Nephron progenitor cell (in vitro differentiated cells): ENCODE measurements at regions not wholly inside any gene's neighbourhood (a gene's known extent, or its start where the extent isn't known, plus 50 kb on each side); places are given as distances from the start of the nearest gene placed in this dataset.
"Not testable (repeated sequence)": the region's sequence is repeated elsewhere in the genome, so short reads cannot be mapped to it uniquely, and the experiment has no call there.

Experiments used
- DNase-seq: peaks from one replicate; pipeline ENCODE4 v3.0.0; 2021
- H3K27ac Mint-ChIP-seq: 2 replicates; pipeline ENCODE4 v1.8.0; 2021; ENCODE audit warnings: mild to moderate bottlenecking, moderate library complexity, mixed read lengths
- H3K27me3 Mint-ChIP-seq: 2 replicates; pipeline ENCODE4 v1.8.0; 2021; ENCODE audit warnings: mild to moderate bottlenecking, low read depth, mixed read lengths; ENCODE audit not compliant: poor library complexity
- H3K36me3 Mint-ChIP-seq: 2 replicates; pipeline ENCODE4 v1.8.0; 2021; ENCODE audit warnings: low read depth, mixed read lengths
- H3K4me1 Mint-ChIP-seq: 2 replicates; pipeline ENCODE4 v1.8.0; 2021; ENCODE audit warnings: mixed read lengths
- H3K4me3 Mint-ChIP-seq: 2 replicates; pipeline ENCODE4 v1.8.0; 2021; ENCODE audit warnings: mild to moderate bottlenecking, moderate library complexity, mixed read lengths
- H3K9me3 Mint-ChIP-seq: 2 replicates; pipeline ENCODE4 v1.8.0; 2021; ENCODE audit warnings: mild to moderate bottlenecking, moderate library complexity, mixed read lengths
- CTCF ChIP-seq: fragments of 200-600 bp; sonication (generic); IDR thresholded peaks from 2 replicates; pipeline ENCODE4 v1.5.0; 2021; ENCODE audit warnings: antibody characterized with exemption

- Mint-ChIP-seq H3K9me3 (no peaks in the 10 kb centered on the region), H3K4me1 (no peaks in the 10 kb centered on the region), H3K4me3 (no peak overlapping the region), H3K36me3 (no peaks in the 10 kb centered on the region), H3K27ac (peak overlapping the region; percentile 81), H3K27me3 (no peaks in the 10 kb centered on the region)
- no peak for DNase-seq
- TF ChIP-seq CTCF, result no peak
Measured at GRCh38 chr21:14889080-14889810, 175.6 kb downstream of the NRIP1 start.

DNA sequence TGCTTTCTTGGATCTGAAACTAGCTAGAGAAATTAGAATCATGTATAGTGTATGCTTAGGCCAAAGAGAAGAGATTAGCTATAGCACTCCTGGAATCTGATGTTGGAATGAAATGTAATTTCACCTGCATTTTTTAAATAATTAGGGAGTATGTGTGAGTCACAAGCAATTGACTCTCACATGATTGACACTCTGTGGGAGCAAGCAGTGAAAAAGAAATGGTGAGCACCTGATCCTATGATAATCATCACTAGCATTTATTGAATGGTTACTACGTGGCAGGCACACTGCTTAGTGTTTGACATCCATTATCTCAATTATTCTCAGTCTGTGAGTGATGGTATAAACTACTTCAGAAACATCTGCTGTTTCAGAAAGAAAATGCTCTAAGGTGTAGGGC, 176.6 kb downstream of the NRIP1 start:
- DNase-seq, result no peak
- no peaks in the 10 kb centered on the region for H3K27me3 Mint-ChIP-seq
- no peak overlapping the region for H3K27ac Mint-ChIP-seq
- H3K36me3 Mint-ChIP-seq, result no peaks in the 10 kb centered on the region
- TF ChIP-seq CTCF, result no peak
- H3K4me1 Mint-ChIP-seq, result no peaks in the 10 kb centered on the region
- no peak overlapping the region for H3K4me3 Mint-ChIP-seq
- H3K9me3 Mint-ChIP-seq, result no peaks in the 10 kb centered on the region

DNA sequence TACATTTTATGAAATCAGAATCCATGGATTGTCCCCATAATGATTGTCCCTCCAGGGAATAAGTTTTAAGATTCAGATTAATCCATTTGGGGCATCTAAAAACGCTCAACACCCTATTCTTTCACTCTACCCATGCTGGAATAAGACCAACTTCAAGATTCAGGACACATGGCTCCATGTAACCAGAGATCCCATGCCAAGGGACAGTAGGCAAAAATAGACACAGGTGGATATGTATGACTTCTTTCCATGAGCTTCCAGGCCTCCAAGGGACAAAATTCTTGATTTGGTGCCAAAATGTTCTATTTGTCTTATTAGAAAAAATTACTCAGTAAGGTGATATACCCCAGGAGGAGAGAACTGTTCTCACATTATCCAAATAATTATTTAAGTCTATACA, 178.8 kb downstream of the NRIP1 start:
- Mint-ChIP-seq H3K36me3 (peaks cover 8% of the 10 kb centered on the region), H3K27ac (no peak overlapping the region), H3K4me3 (no peak overlapping the region), H3K4me1 (no peaks in the 10 kb centered on the region), H3K27me3 (no peaks in the 10 kb centered on the region), H3K9me3 (peaks cover 3% of the 10 kb centered on the region)
- no peak for TF ChIP-seq CTCF
- no peak for DNase-seq

DNA sequence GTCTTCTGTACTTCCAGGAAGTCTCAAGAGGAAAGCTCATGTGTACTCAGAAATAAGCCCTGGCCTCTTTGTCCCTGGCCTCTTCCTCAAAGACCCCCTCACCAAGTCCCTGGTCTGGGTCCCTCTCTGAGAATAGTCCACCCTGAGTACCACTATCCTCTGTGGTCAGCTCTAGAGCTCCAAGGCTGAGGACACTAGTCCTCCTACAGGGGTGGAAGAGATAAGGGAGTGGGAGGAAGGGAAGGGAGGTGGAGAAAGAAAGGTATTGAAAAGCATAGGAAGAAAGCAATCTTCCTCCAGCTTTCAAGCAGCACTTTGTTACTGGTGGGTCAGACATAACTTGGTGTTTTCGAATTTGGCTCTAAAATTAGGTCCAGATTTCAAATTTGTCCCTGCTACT, 181.4 kb downstream of the NRIP1 start:
- no peak for DNase-seq
- Mint-ChIP-seq H3K9me3 (peaks cover 21% of the 10 kb centered on the region), H3K36me3 (peaks cover 28% of the 10 kb centered on the region), H3K4me3 (no peak overlapping the region), H3K27me3 (no peaks in the 10 kb centered on the region), H3K27ac (no peak overlapping the region), H3K4me1 (peaks cover 10% of the 10 kb centered on the region)
- TF ChIP-seq CTCF, result no peak

GRCh38 chr21:14882545-14882944, 182.3 kb downstream of the NRIP1 start:
- Mint-ChIP-seq H3K36me3 (peaks cover 30% of the 10 kb centered on the region), H3K9me3 (peaks cover 24% of the 10 kb centered on the region), H3K4me1 (peaks cover 18% of the 10 kb centered on the region)
- H3K27ac Mint-ChIP-seq, DNase-seq, H3K27me3 Mint-ChIP-seq, H3K4me3 Mint-ChIP-seq: not testable (repeated sequence)

GRCh38 chr21:14881863-14882499, 182.8 kb downstream of the NRIP1 start:
- peaks cover 24% of the 10 kb centered on the region for H3K9me3 Mint-ChIP-seq
- H3K27me3 Mint-ChIP-seq, result no peaks in the 10 kb centered on the region
- peaks cover 24% of the 10 kb centered on the region for H3K4me1 Mint-ChIP-seq
- TF ChIP-seq CTCF, result no peak
- H3K36me3 Mint-ChIP-seq, result peaks cover 30% of the 10 kb centered on the region
- H3K27ac Mint-ChIP-seq, result no peak overlapping the region
- H3K4me3 Mint-ChIP-seq, result no peak overlapping the region
- no peak for DNase-seq
